BLaER1 (cell line): ENCODE measurements at regions not wholly inside any gene's neighbourhood (a gene's known extent, or its start where the extent isn't known, plus 50 kb on each side); places are given as distances from the start of the nearest gene placed in this dataset.
"Not testable (repeated sequence)": the region's sequence is repeated elsewhere in the genome, so short reads cannot be mapped to it uniquely, and the experiment has no call there.

ENCODE experiments used
- H3K27ac ChIP-seq: shearing (Covaris generic); formaldehyde crosslinking; 2 replicates; pipeline ENCODE4 v1.8.1; 2022
- H3K27me3 ChIP-seq: shearing (Covaris generic); formaldehyde crosslinking; 2 replicates; pipeline ENCODE4 v1.8.1; 2022
- H3K36me3 ChIP-seq: shearing (Covaris generic); formaldehyde crosslinking; 2 replicates; pipeline ENCODE4 v1.8.1; 2022
- H3K4me1 ChIP-seq: shearing (Covaris generic); formaldehyde crosslinking; 2 replicates; pipeline ENCODE4 v1.8.1; 2022
- H3K4me2 ChIP-seq: shearing (Covaris generic); formaldehyde crosslinking; 2 replicates; pipeline ENCODE4 v1.8.1; 2022
- H3K4me3 ChIP-seq: shearing (Covaris generic); formaldehyde crosslinking; 2 replicates; pipeline ENCODE4 v1.8.1; 2022
- H3K9ac ChIP-seq: shearing (Covaris generic); formaldehyde crosslinking; 2 replicates; pipeline ENCODE4 v1.8.1; 2022
- H3K9me3 ChIP-seq: shearing (Covaris generic); formaldehyde crosslinking; 2 replicates; pipeline ENCODE4 v1.8.1; 2022
- H4K20me1 ChIP-seq: shearing (Covaris generic); formaldehyde crosslinking; 2 replicates; pipeline ENCODE4 v1.8.1; 2022
- Cebpa-rat ChIP-seq: shearing (Covaris generic); IDR thresholded peaks from 2 replicates; pipeline ENCODE4 v1.8.1; 2022

- TF ChIP-seq Cebpa-rat, result no peak
- H4K20me1 ChIP-seq, result no peaks in the 10 kb centered on the region
- H3K27ac ChIP-seq, result no peak overlapping the region
- peaks cover 5% of the 10 kb centered on the region; the same call in 1 of the 2 replicates for H3K9me3 ChIP-seq
- H3K36me3 ChIP-seq, result no peaks in the 10 kb centered on the region
- no peak overlapping the region for H3K9ac ChIP-seq
- H3K27me3 ChIP-seq, result no peaks in the 10 kb centered on the region
- H3K4me2 ChIP-seq, result no peak overlapping the region
- H3K4me1 ChIP-seq, result peaks cover 21% of the 10 kb centered on the region
- H3K4me3 ChIP-seq, result no peak overlapping the region
Observed at GRCh38 chr14:106023411-106023810, 497.0 kb downstream of the TMEM121 start.

DNA sequence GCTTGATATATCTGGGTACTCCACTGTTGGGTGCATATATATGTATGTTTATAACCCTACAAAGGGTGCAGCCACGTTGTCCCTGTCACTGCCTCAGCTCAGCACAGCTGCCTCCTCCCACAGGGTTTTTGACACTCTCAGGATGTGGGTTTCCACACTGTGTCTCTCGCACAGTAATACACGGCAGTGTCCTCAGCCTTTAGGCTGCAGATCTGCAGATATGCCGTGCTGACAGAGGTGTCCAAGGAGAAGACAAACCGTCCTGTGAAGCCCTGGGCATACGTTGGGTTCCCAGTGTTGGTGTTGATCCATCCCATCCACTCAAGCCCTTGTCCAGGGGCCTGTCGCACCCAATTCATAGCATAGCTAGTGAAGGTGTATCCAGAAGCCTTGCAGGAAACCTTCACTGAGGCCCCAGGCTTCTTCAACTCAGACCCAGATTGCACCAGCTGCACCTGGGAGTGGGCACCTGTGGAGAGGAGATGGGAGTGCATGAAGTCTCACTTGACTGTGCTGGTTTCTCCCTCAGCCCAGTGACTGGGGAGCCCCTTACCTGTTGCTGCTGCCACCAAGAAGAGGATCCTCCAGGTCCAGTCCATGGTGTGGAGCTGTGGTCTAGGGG is 498.7 kb downstream of the TMEM121 start:
- Histone ChIP-seq H3K9me3 (peaks cover 5% of the 10 kb centered on the region; the same call in 1 of the 2 replicates), H3K4me3 (no peak overlapping the region), H3K4me1 (peaks cover 21% of the 10 kb centered on the region), H3K4me2 (peak overlapping the region; percentile 42), H4K20me1 (no peaks in the 10 kb centered on the region), H3K27me3 (no peaks in the 10 kb centered on the region), H3K27ac (no peak overlapping the region), H3K9ac (no peak overlapping the region), H3K36me3 (no peaks in the 10 kb centered on the region)
- no peak for TF ChIP-seq Cebpa-rat

GRCh38 chr14:106026026-106026425 is 499.6 kb downstream of the TMEM121 start:
- H3K4me2 ChIP-seq, result peak overlapping the region; percentile 42
- H3K4me1 ChIP-seq, result peaks cover 21% of the 10 kb centered on the region
- no peak overlapping the region for H3K4me3 ChIP-seq
- no peaks in the 10 kb centered on the region for H3K36me3 ChIP-seq
- H4K20me1 ChIP-seq, result no peaks in the 10 kb centered on the region
- TF ChIP-seq Cebpa-rat, result no peak
- no peak overlapping the region for H3K9ac ChIP-seq
- H3K27ac ChIP-seq, result no peak overlapping the region
- peaks cover 5% of the 10 kb centered on the region; the same call in 1 of the 2 replicates for H3K9me3 ChIP-seq
- no peaks in the 10 kb centered on the region for H3K27me3 ChIP-seq

DNA sequence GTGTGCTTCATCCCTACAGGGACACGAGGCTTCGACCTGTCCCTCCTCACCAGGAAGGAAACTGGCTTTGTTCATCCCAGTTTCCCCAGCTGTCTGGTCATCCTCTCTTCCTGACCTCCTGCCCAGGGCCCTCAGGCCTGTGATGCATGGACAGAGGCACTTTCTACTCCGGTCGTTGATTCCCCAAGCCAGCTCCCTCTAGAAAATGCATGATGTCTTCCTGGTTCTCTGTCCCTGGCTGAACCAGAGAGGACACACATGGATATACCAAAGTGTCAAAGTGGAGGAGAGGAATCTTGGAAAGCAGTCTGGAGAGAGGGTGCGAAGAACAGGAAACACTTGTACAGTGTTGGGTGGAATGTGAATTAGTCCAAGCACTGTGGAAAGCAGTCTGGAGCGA is 501.4 kb downstream of the TMEM121 start:
- peaks cover 21% of the 10 kb centered on the region for H3K4me1 ChIP-seq
- not testable (repeated sequence) for H3K27ac ChIP-seq, H3K9me3 ChIP-seq, H3K27me3 ChIP-seq, H3K4me2 ChIP-seq, H4K20me1 ChIP-seq, H3K36me3 ChIP-seq, H3K4me3 ChIP-seq, H3K9ac ChIP-seq

- Histone ChIP-seq H4K20me1 (no peaks in the 10 kb centered on the region), H3K27ac (no peak overlapping the region), H3K4me1 (peaks cover 18% of the 10 kb centered on the region), H3K36me3 (no peaks in the 10 kb centered on the region), H3K4me2 (no peak overlapping the region), H3K27me3 (no peaks in the 10 kb centered on the region), H3K9me3 (no peaks in the 10 kb centered on the region), H3K4me3 (no peak overlapping the region), H3K9ac (no peak overlapping the region)
- no peak for TF ChIP-seq Cebpa-rat
Observed at GRCh38 chr14:106029959-106030358, 503.6 kb downstream of the TMEM121 start.

DNA sequence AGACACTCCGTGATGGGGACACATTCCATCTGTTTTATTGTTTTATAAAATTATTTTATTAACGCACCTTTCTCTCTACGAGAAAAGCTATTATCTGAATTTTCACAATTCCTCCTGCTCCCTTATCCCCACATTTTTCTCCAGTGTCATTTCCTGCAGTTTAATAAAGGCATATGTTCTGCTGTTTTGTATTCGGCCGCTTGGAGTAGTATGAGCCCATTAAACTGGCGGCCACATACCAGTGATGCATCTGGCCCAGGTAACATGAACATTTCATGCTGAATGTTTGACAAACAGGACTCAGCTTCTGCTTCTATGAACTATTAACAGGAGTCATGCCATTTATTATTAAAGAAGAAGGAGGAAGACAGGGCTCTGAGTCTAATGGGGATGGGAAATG is 511.0 kb downstream of the TMEM121 start:
- H3K9me3 ChIP-seq, result no peaks in the 10 kb centered on the region
- TF ChIP-seq Cebpa-rat, result no peak
- no peaks in the 10 kb centered on the region for H3K27me3 ChIP-seq

GRCh38 chr14:106038263-106038662 is 511.9 kb downstream of the TMEM121 start:
- no peak for TF ChIP-seq Cebpa-rat
- Histone ChIP-seq H3K27me3 (no peaks in the 10 kb centered on the region), H4K20me1 (no peaks in the 10 kb centered on the region), H3K36me3 (no peaks in the 10 kb centered on the region), H3K27ac (no peak overlapping the region), H3K9ac (no peak overlapping the region), H3K4me1 (peaks cover 31% of the 10 kb centered on the region), H3K9me3 (no peaks in the 10 kb centered on the region), H3K4me3 (no peak overlapping the region), H3K4me2 (peak overlapping the region; percentile 30)

More for the DNA sequence above, 511.0 kb downstream of the TMEM121 start:
- no peak overlapping the region for H3K27ac ChIP-seq
- no peak overlapping the region for H3K9ac ChIP-seq
- H3K4me1 ChIP-seq, result peaks cover 31% of the 10 kb centered on the region
- no peak overlapping the region for H3K4me3 ChIP-seq
- H3K4me2 ChIP-seq, result peak overlapping the region; percentile 30
- no peaks in the 10 kb centered on the region for H4K20me1 ChIP-seq
- no peaks in the 10 kb centered on the region for H3K36me3 ChIP-seq

DNA sequence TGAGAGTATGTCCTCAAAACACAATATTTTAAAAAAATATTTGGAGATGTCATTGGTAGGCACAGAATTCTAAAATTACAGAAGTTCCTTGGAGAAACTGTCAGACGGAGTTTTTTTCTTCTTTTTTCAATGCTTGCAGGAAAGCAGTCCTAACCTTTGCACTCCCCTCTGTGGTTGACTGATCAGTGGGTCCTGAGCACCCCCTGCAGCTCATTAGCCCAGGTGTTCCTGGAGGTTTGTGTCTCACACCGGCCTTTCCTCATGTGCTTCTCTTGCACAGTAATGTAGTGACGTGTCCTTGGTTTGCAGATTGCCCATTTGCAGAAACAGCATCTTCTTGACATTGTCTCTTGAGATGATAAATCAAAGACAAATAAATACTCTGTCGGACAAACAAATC is 513.0 kb downstream of the TMEM121 start:
- Histone ChIP-seq H3K9me3 (no peaks in the 10 kb centered on the region), H3K4me3 (no peak overlapping the region), H3K27me3 (no peaks in the 10 kb centered on the region), H3K9ac (no peak overlapping the region), H3K36me3 (no peaks in the 10 kb centered on the region), H3K4me2 (no peak overlapping the region), H4K20me1 (no peaks in the 10 kb centered on the region), H3K4me1 (peaks cover 39% of the 10 kb centered on the region), H3K27ac (no peak overlapping the region)
- no peak for TF ChIP-seq Cebpa-rat

DNA sequence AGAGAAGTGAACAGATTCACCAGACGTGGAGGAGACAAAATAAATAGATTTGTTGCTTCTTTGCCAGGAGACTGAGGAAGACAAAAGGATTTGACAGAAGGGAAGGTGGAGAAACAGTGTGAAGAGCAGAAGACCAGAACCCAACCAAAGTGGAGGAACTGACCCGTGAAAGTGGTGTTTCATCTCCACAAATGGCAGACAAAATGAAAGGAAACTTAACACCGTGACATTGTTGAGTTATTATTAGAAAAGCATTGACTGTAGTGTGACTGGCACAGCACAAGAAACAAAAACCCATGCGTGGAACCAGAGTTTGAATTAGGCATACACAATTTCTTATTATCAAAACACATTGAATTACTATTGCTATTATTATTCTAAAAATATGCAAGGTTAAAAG is 518.1 kb downstream of the TMEM121 start:
- Histone ChIP-seq H3K27me3 (no peaks in the 10 kb centered on the region), H4K20me1 (no peaks in the 10 kb centered on the region), H3K27ac (no peak overlapping the region), H3K4me2 (peak overlapping the region; percentile 73), H3K9ac (no peak overlapping the region), H3K4me1 (peaks cover 20% of the 10 kb centered on the region), H3K9me3 (no peaks in the 10 kb centered on the region), H3K36me3 (no peaks in the 10 kb centered on the region), H3K4me3 (no peak overlapping the region)
- no peak for TF ChIP-seq Cebpa-rat

- no peak overlapping the region for H3K9ac ChIP-seq
- no peak overlapping the region for H3K4me3 ChIP-seq
- TF ChIP-seq Cebpa-rat, result no peak
- H4K20me1 ChIP-seq, result no peaks in the 10 kb centered on the region
- H3K4me2 ChIP-seq, result peak overlapping the region; percentile 73
- H3K36me3 ChIP-seq, result no peaks in the 10 kb centered on the region
- no peaks in the 10 kb centered on the region for H3K27me3 ChIP-seq
- no peaks in the 10 kb centered on the region for H3K9me3 ChIP-seq
- peaks cover 20% of the 10 kb centered on the region for H3K4me1 ChIP-seq
- no peak overlapping the region; the same call in 1 of the 2 replicates for H3K27ac ChIP-seq
Observed at GRCh38 chr14:106044949-106045596, 518.7 kb downstream of the TMEM121 start.

DNA sequence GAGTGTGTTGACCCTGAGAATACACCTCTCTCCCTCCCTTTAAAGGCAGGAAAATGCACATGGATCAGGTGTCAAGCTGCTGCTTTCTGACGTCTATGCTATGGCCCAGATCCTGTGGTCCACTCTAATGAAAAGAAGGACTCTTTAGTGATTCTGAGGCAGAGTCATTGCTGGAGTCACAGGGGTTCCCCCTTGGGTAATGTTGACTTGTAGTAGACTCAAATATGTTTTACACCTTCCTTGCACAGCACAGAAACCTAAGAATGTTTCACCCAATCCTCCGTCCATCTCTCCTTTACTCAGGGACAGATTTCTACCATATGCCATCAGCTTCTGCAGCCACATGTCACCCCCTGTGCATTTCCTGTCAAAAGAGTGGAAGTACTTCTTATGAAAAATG is 525.4 kb downstream of the TMEM121 start:
- H3K27me3 ChIP-seq, result no peaks in the 10 kb centered on the region
- H4K20me1 ChIP-seq, result no peaks in the 10 kb centered on the region
- H3K36me3 ChIP-seq, result no peaks in the 10 kb centered on the region
- no peak overlapping the region for H3K4me3 ChIP-seq
- H3K9me3 ChIP-seq, result no peaks in the 10 kb centered on the region
- no peak for TF ChIP-seq Cebpa-rat
- no peak overlapping the region for H3K27ac ChIP-seq
- H3K9ac ChIP-seq, result no peak overlapping the region
- H3K4me1 ChIP-seq, result peaks cover 12% of the 10 kb centered on the region
- no peak overlapping the region for H3K4me2 ChIP-seq
